HepG2 (cell line): ENCODE measurements at regions not wholly inside any gene's neighbourhood (a gene's known extent, or its start where the extent isn't known, plus 50 kb on each side); places are given as distances from the start of the nearest gene placed in this dataset.

Experiments
- ATAC-seq: fragments of 200-7000 bp; cut with Tn5 transposase; 3 replicates; pipeline ENCODE4 v1.9.1; 2020; ENCODE audit warnings: mild to moderate bottlenecking, moderate library complexity
- BruUV-seq: library from RNA; stranded (reverse); fragments of 400-500 nt; replicated peaks from 2 replicates; lab custom pipeline; 2021; lab: Mats Ljungman, UMichigan
- CTCF ChIA-PET: fragments of 300-600 bp; formaldehyde crosslinking; extraction: SDS; loops from one replicate; lab custom pipeline; 2021; ENCODE audit warnings: low total read pairs, inconsistent platforms, low intra/inter-chr PET ratio; lab: Yijun Ruan, JAX
- POLR2A ChIA-PET: fragments of 350-600 bp; sonication (Branson Sonifier 250); formaldehyde crosslinking; loops from one replicate; lab custom pipeline; 2020; ENCODE audit warnings: antibody characterized with exemption, inconsistent platforms; lab: Yijun Ruan, JAX
- DNase-seq: peaks from one replicate; pipeline ENCODE4 v3.0.0-alpha.2; 2015; ENCODE audit warnings: low spot score
- FAIRE-seq: peaks from 3 replicates; lab custom pipeline; 2011; peaks lifted over from hg19 to GRCh38; lab: Jason Lieb, UNC
- H2AFZ ChIP-seq: one replicate; pipeline ENCODE4 v1.6.1; 2011; ENCODE audit warnings: low read length, inconsistent platforms
- H3K27ac ChIP-seq: fragments of 300-600 bp; 3 replicates; pipeline ENCODE4 v1.8.0; 2011; ENCODE audit warnings: mixed run types, mild to moderate bottlenecking, mixed read lengths, low read length, inconsistent platforms; ENCODE audit not compliant: insufficient read depth; ENCODE audit errors: extremely low read length
- H3K27me3 ChIP-seq, 2 experiments: fragments of 200-600 bp in 1 of 2; 2 replicates in 1 of 2; 3 replicates in 1 of 2; pipeline versions ENCODE4 v1.6.0 to v1.8.0; 2011; ENCODE audit warnings: low read length in 2 of 2, mild to moderate bottlenecking in 2 of 2, moderate library complexity in 2 of 2, inconsistent platforms in 1 of 2; ENCODE audit not compliant: insufficient read depth in 2 of 2, control insufficient read depth in 1 of 2
- H3K36me3 ChIP-seq, 2 experiments: fragments of 200-600 bp in 1 of 2; replicated peaks in 1 of 2; 2 replicates in 1 of 2; 3 replicates in 1 of 2; pipeline versions ENCODE4 v1.5.1 to v1.8.0; 2011; ENCODE audit warnings: low read length in 2 of 2, inconsistent platforms in 1 of 2; ENCODE audit not compliant: insufficient read depth in 2 of 2, control insufficient read depth in 1 of 2
- H3K4me1 ChIP-seq: 2 replicates; pipeline ENCODE4 v1.5.1; 2012; ENCODE audit warnings: low read length, inconsistent platforms; ENCODE audit not compliant: insufficient read depth
- H3K4me2 ChIP-seq: 2 replicates; pipeline ENCODE4 v1.6.0; 2011; ENCODE audit warnings: low read depth, low read length, inconsistent platforms
- H3K4me3 ChIP-seq, 3 experiments: fragments of 200-600 bp in 1 of 3; sonication (generic), shearing (Covaris generic) in 1 of 3; replicated peaks in 1 of 3; 2 replicates each; pipeline ENCODE4 v1.5.1; 2011 to 2016; ENCODE audit warnings: low read length in 3 of 3, inconsistent platforms in 2 of 3, low read depth in 2 of 3, mild to moderate bottlenecking in 2 of 3, control low read depth in 1 of 3, mixed read lengths in 1 of 3; ENCODE audit not compliant: insufficient read depth in 1 of 3
- H3K79me2 ChIP-seq: one replicate; pipeline ENCODE4 v1.6.1; 2011; ENCODE audit warnings: low read length, inconsistent platforms; ENCODE audit not compliant: insufficient read depth
- H3K9ac ChIP-seq: 2 replicates; pipeline ENCODE4 v1.6.0; 2011; ENCODE audit warnings: mild to moderate bottlenecking, low read depth, low read length, inconsistent platforms; ENCODE audit not compliant: insufficient read depth
- H3K9me3 ChIP-seq: 2 replicates; pipeline ENCODE4 v1.5.1; 2012; ENCODE audit warnings: mild to moderate bottlenecking, low read length
- H4K20me1 ChIP-seq: 2 replicates; pipeline ENCODE4 v1.6.0; 2011; ENCODE audit warnings: inconsistent platforms, mild to moderate bottlenecking, low read length, moderate library complexity; ENCODE audit not compliant: insufficient read depth
- HINFP ChIP-seq: sonication (generic); formaldehyde crosslinking; IDR thresholded peaks from 2 replicates; pipeline ENCODE4 v1.4.0; 2020; ENCODE audit warnings: low read depth, mild to moderate bottlenecking, missing genetic modification reagents
- HOXA5 ChIP-seq: sonication (generic); formaldehyde crosslinking; IDR thresholded peaks from 2 replicates; pipeline ENCODE4 v1.4.0; 2020; ENCODE audit warnings: missing genetic modification reagents
- HOXA7 ChIP-seq: sonication (generic); formaldehyde crosslinking; IDR thresholded peaks from 2 replicates; pipeline ENCODE4 v1.8.1; 2022; ENCODE audit warnings: mild to moderate bottlenecking, missing genetic modification reagents, moderate library complexity
- KMT2B ChIP-seq: IDR thresholded peaks from 2 replicates; pipeline ENCODE4 v1.6.1; 2016; ENCODE audit warnings: missing genetic modification reagents, missing compliant biosample characterization
- MEF2D ChIP-seq: sonication (generic); formaldehyde crosslinking; IDR thresholded peaks from 2 replicates; pipeline ENCODE4 v1.5.1; 2020; ENCODE audit warnings: mild to moderate bottlenecking, missing genetic modification reagents
- NPAS2 ChIP-seq: sonication (generic); formaldehyde crosslinking; IDR thresholded peaks from 2 replicates; pipeline ENCODE4 v1.8.0; 2022; ENCODE audit warnings: mild to moderate bottlenecking, missing genetic modification reagents, borderline replicate concordance
- NR1H2 ChIP-seq: sonication (generic); formaldehyde crosslinking; IDR thresholded peaks from 2 replicates; pipeline ENCODE4 v1.8.1; 2022; ENCODE audit warnings: low read depth, missing genetic modification reagents, borderline replicate concordance
- PBX3 ChIP-seq: sonication (generic); formaldehyde crosslinking; IDR thresholded peaks from 2 replicates; pipeline ENCODE4 v1.8.1; 2023; ENCODE audit warnings: missing genetic modification reagents, inconsistent platforms, borderline replicate concordance
- RELA ChIP-seq: sonication (generic); formaldehyde crosslinking; IDR thresholded peaks from 2 replicates; pipeline ENCODE4 v1.4.0; 2020; ENCODE audit warnings: missing genetic modification reagents
- TEAD2 ChIP-seq: sonication (generic); formaldehyde crosslinking; IDR thresholded peaks from 2 replicates; pipeline ENCODE4 v1.9.0; 2021; ENCODE audit warnings: missing genetic modification reagents
- ZBTB34 ChIP-seq: sonication (generic); formaldehyde crosslinking; IDR thresholded peaks from 2 replicates; pipeline ENCODE4 v1.8.0; 2022; ENCODE audit warnings: mild to moderate bottlenecking, missing genetic modification reagents
- ZFP82 ChIP-seq: sonication (generic); formaldehyde crosslinking; IDR thresholded peaks from 2 replicates; pipeline ENCODE4 v1.5.1; 2020; ENCODE audit warnings: mild to moderate bottlenecking, missing genetic modification reagents, borderline replicate concordance
- ZKSCAN8 ChIP-seq: IDR thresholded peaks from 2 replicates; pipeline ENCODE4 v1.6.1; 2016; ENCODE audit warnings: borderline replicate concordance, missing genetic modification reagents, missing compliant biosample characterization
- ZNF136 ChIP-seq: sonication (generic); formaldehyde crosslinking; IDR thresholded peaks from 2 replicates; pipeline ENCODE4 v1.8.1; 2022; ENCODE audit warnings: low read depth, mild to moderate bottlenecking, moderate library complexity, missing genetic modification reagents
- ZNF431 ChIP-seq: sonication (generic); formaldehyde crosslinking; IDR thresholded peaks from 2 replicates; pipeline ENCODE4 v1.9.0; 2022; ENCODE audit warnings: missing genetic modification reagents, low read depth, mild to moderate bottlenecking, borderline replicate concordance
- ZNF549 ChIP-seq: sonication (generic); formaldehyde crosslinking; IDR thresholded peaks from 2 replicates; pipeline ENCODE4 v1.5.0; 2020; ENCODE audit warnings: missing genetic modification reagents
- ZNF883 ChIP-seq: sonication (generic); formaldehyde crosslinking; IDR thresholded peaks from 2 replicates; pipeline ENCODE4 v1.5.1; 2020; ENCODE audit warnings: mild to moderate bottlenecking, missing genetic modification reagents; ENCODE audit errors: not compliant biosample characterization
- ZSCAN25 ChIP-seq: sonication (generic); formaldehyde crosslinking; IDR thresholded peaks from 2 replicates; pipeline ENCODE4 v1.8.0; 2022; ENCODE audit warnings: mild to moderate bottlenecking, missing genetic modification reagents
- WGBS: methylation state at CpG from one replicate; pipeline ENCODE4 v1.1.6; 2017; ENCODE audit warnings: low lambda C conversion rate; 5-methylcytosine and 5-hydroxymethylcytosine counted together
- in situ Hi-C: cut with HindIII; loops from 2 replicates; pipeline ENCODE4 v1.10.0; 2017; ENCODE audit warnings: low pct_unique_long_range_greater_than_20kb; ENCODE audit not compliant: extremely low pct_ligation_motif_present
- intact Hi-C: fragments of 100-400 bp; cut with micrococcal nuclease; formaldehyde crosslinking; loops from one replicate; pipeline ENCODE4 v1.10.0; 2022; ENCODE audit not compliant: unreplicated experiment

GRCh38 chr21:28799926-28800325 is 192.8 kb downstream of the LTN1 start:
- in situ Hi-C loops: no loop called here

GRCh38 chr21:28798798-28799197 is 193.9 kb downstream of the LTN1 start:
- Histone ChIP-seq H2AFZ (no peak overlapping the region), H3K27ac (no peak overlapping the region), H3K9ac (no peak overlapping the region), H4K20me1 (no peaks in the 10 kb centered on the region), H3K27me3 (no peaks in the 10 kb centered on the region), H3K36me3 (no peaks in the 10 kb centered on the region), H3K4me3 (no peak overlapping the region), H3K4me2 (no peak overlapping the region), H3K4me1 (no peaks in the 10 kb centered on the region), H3K9me3 (no peaks in the 10 kb centered on the region), H3K79me2 (no peaks in the 10 kb centered on the region)
- WGBS: 30% methylated on average over 1 of the region's 1 CpG
- DNase-seq (no peak), ATAC-seq (no peak), FAIRE-seq (no peak)
- intact Hi-C loops: no loop called here
- no TSS peak for BruUV-seq
- POLR2A ChIA-PET: no interaction called here
- CTCF ChIA-PET: no interaction called here
- in situ Hi-C loops: no loop called here
- TF ChIP-seq HINFP (CRISPR knock-in tag) (no peak), ZNF431 (CRISPR knock-in tag) (no peak), ZNF549 (CRISPR knock-in tag) (no peak), HOXA5 (CRISPR knock-in tag) (no peak), KMT2B (CRISPR knock-in tag) (no peak), PBX3 (CRISPR knock-in tag) (no peak), ZFP82 (CRISPR knock-in tag) (no peak), TEAD2 (CRISPR knock-in tag) (no peak), MEF2D (CRISPR knock-in tag) (no peak), ZSCAN25 (CRISPR knock-in tag) (no peak), ZNF883 (CRISPR knock-in tag) (no peak), HOXA7 (CRISPR knock-in tag) (no peak)

More at GRCh38 chr21:28799926-28800325, 192.8 kb downstream of the LTN1 start:
- Histone ChIP-seq H3K9me3 (no peaks in the 10 kb centered on the region), H3K79me2 (no peaks in the 10 kb centered on the region), H2AFZ (no peak overlapping the region), H3K27ac (no peak overlapping the region), H3K4me1 (no peaks in the 10 kb centered on the region), H3K9ac (no peak overlapping the region), H3K36me3 (no peaks in the 10 kb centered on the region), H4K20me1 (no peaks in the 10 kb centered on the region), H3K4me3 (no peak overlapping the region), H3K27me3 (no peaks in the 10 kb centered on the region), H3K4me2 (no peak overlapping the region)
- DNase-seq (no peak), ATAC-seq (no peak), FAIRE-seq (no peak)
- no peak for TF ChIP-seq ZBTB34
- TF ChIP-seq ZNF136 (CRISPR knock-in tag): no peak
- no peak for TF ChIP-seq NPAS2
- TF ChIP-seq RELA (CRISPR knock-in tag): no peak
- TF ChIP-seq ZKSCAN8: no peak
- no peak for TF ChIP-seq NR1H2 (CRISPR knock-in tag)
- 78% methylated on average over 7 of the region's 7 CpGs for WGBS
- BruUV-seq: no TSS peak
- POLR2A ChIA-PET: no interaction called here
- CTCF ChIA-PET: no interaction called here
- intact Hi-C loops: no loop called here
